HFF-Myc (cell line): ENCODE measurements at regions not wholly inside any gene's neighbourhood (a gene's known extent, or its start where the extent isn't known, plus 50 kb on each side); places are given as distances from the start of the nearest gene placed in this dataset.

Source experiments
- DNase-seq: peaks from one replicate; pipeline ENCODE4 v3.0.0-alpha.2; 2011; ENCODE audit warnings: low read depth; ENCODE audit errors: extremely low read depth
- H3K4me3 ChIP-seq: replicated peaks from 2 replicates; pipeline ENCODE4 v1.5.1; 2011; ENCODE audit warnings: low read depth, mild to moderate bottlenecking, control low read depth, low read length
- CTCF ChIP-seq: IDR thresholded peaks from 2 replicates; pipeline ENCODE4 v1.5.1; 2012; ENCODE audit warnings: mild to moderate bottlenecking, low read depth, low read length, control low read depth; ENCODE audit errors: missing control alignments

DNA sequence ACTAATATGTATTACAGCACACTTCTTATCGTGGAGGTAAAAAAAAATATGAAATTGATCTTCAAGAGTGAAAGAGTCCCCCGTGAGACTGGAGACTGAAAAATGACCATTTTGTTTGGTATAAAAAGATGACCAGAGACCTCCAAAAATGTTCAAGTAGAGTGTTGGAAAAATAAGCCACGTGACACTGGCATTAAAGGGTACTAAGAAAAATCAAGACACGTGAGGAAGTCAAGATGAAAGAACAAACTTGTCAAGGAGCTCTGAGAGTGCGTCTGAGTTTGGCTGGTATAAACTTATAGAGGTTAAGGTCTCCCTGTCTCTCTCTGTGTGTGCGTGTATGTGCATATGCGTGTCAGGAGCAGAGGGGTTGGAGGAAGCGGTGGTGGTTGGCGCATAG lies 362.7 kb upstream of the COBL start:
- no peak overlapping the region for H3K4me3 ChIP-seq
- TF ChIP-seq CTCF = no peak
- DNase-seq = no peak

DNA sequence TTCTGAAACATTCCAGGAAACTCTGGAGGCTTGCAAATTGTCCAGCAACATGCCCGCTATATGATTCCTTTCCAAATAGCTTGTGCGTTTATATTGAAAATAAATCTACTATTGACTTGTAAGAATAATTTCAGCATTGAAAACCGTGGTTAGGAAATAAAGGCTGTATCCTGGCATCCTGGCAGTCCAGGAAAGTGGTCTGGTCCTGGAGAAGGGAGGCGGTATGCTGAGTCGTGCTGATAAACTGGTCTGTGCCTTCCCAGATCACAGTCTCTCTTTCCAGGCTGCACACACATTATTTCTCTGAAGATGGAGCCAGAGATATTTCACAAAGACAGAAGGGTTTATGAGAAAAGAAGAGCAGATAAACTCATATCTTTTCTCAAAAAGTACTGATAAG lies 350.1 kb upstream of the COBL start:
- TF ChIP-seq CTCF = no peak
- DNase-seq = no peak
- no peak overlapping the region for H3K4me3 ChIP-seq

GRCh38 chr7:51666266-51666665 lies 349.7 kb upstream of the COBL start:
- TF ChIP-seq CTCF = no peak
- no peak overlapping the region for H3K4me3 ChIP-seq
- DNase-seq = no peak

- DNase-seq = no peak
- H3K4me3 ChIP-seq = no peak overlapping the region
- TF ChIP-seq CTCF = no peak
These were observed 348.6 kb upstream of the COBL start for GRCh38 chr7:51665045-51665780.

GRCh38 chr7:51660516-51660915 lies 343.9 kb upstream of the COBL start:
- TF ChIP-seq CTCF = no peak
- no peak overlapping the region for H3K4me3 ChIP-seq
- no peak for DNase-seq

- DNase-seq = no peak
- TF ChIP-seq CTCF = no peak
- H3K4me3 ChIP-seq = no peak overlapping the region
These were observed 342.1 kb upstream of the COBL start for GRCh38 chr7:51658684-51659083.

DNA sequence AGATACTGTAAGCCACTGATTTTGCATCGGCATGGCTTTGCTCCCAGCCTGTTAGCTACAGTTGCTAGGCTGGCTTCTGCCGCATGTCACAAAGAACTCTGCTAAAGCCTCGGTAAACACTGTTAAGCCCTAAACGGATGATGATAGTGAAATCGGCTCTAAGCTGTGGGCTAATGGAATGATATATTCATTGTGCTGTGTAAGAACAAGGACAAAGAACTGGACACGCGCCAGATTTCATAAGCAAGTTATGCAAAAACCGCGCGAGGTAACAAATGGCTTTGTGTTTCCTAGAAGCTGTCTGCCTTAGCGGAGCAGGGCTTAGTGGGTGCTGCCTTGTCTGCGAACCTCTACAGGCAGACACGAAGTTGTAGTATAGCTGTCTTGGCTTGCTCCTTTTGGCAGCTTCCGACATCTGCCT lies 331.3 kb upstream of the COBL start:
- DNase-seq = no peak
- H3K4me3 ChIP-seq = no peak overlapping the region
- TF ChIP-seq CTCF = no peak
